ENCODE measurements at regions not wholly inside any gene's neighbourhood (a gene's known extent, or its start where the extent isn't known, plus 50 kb on each side); places are given as distances from the start of the nearest gene placed in this dataset.

DNA sequence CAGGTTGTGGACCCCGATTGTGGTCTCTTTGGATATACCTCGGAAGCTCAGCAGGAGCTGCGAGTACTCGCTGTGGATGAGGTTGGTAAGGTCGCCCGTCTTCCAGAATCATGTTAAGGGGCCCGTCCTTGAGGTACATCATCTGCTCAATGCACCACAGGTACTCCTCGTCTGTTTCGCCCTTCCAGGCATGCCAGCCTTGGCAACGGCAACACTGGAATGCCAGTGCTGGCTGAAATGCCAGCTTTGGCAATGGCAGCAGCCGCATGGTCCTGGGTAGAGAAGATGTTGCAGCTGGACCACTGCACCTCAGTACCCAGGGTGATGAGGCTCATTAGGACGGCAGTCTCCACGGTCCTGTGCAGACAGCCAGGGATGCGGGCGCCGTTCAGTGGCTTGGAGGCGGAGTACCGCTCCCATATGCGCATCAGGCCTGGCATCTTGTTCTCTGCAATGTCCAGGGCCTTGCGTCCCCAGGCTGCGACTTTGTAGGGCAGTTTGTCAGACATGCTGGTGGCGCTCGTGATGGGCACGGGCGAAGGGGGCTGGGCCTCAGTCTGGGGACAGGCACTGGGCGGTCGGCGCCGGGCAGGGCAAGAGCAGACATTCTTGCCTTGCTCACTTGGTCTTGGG lies 122.2 kb upstream of the NXPH2 start:
- dilution Hi-C loops (cut with MboI; ENCODE audit: extremely low pct_ligation_motif_present, low sequenced_read_pairs): no loop called here
- Histone ChIP-seq H3K9ac (replicated peaks; ENCODE audit: extremely low read depth, insufficient read depth, low read length) (no peak overlapping the region), H3K36me3 (ENCODE audit: control insufficient read depth in 2 of 2, extremely low read depth in 1 of 2, insufficient read depth in 2 of 2, low read length in 2 of 2) (no peaks in the 10 kb centered on the region), H3K27ac (ENCODE audit: insufficient read depth, low read depth, low read length) (no peak overlapping the region), H3K27me3 (ENCODE audit: control insufficient read depth in 2 of 2, insufficient read depth in 2 of 2, low read length in 2 of 2) (no peaks in the 10 kb centered on the region), H2AFZ (ENCODE audit: low read depth, low read length) (no peak overlapping the region), H3K4me2 (ENCODE audit: insufficient read depth, low read length) (no peak overlapping the region), H3K4me3 (replicated peaks in 1 of 3; ENCODE audit: insufficient read depth in 1 of 3, low read depth in 1 of 3, low read length in 3 of 3) (no peak overlapping the region), H3K9me3 (replicated peaks; ENCODE audit: control insufficient read depth, insufficient read depth, low read length) (no peaks in the 10 kb centered on the region), H3K4me1 (ENCODE audit: control insufficient read depth, extremely low read depth, insufficient read depth, low read length) (no peaks in the 10 kb centered on the region), H3K79me2 (ENCODE audit: control insufficient read depth, insufficient read depth, low read length) (no peaks in the 10 kb centered on the region), H3K9me1 (replicated peaks; ENCODE audit: control insufficient read depth, extremely low read depth, insufficient read depth, low read length) (no peaks in the 10 kb centered on the region), H4K20me1 (replicated peaks; ENCODE audit: control insufficient read depth, extremely low read depth, insufficient read depth, low read length) (no peaks in the 10 kb centered on the region)
- POLR2A ChIA-PET: no interaction called here
- intact Hi-C loops (cut with micrococcal nuclease): no loop called here
- FAIRE-seq (no peak), DNase-seq (ENCODE audit: low read depth, low spot score) (no peak)
- TF ChIP-seq, protein P1, sequence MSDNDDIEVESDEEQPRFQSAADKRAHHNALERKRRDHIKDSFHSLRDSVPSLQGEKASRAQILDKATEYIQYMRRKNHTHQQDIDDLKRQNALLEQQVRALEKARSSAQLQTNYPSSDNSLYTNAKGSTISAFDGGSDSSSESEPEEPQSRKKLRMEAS (IDR thresholded peaks at IDR 0.05; ENCODE audit: insufficient read depth, insufficient read length): no peak
- TF ChIP-seq POLR2A (IDR thresholded peaks at IDR 0.05; ENCODE audit: low read depth, low read length) (no peak), JUN (IDR thresholded peaks at IDR 0.05; ENCODE audit: borderline replicate concordance, insufficient read depth, insufficient read length, low read depth) (no peak), EZH2 (IDR thresholded peaks at IDR 0.05; ENCODE audit: borderline replicate concordance, low read depth, low read length, severe bottlenecking) (no peak), GATA2 (IDR thresholded peaks at IDR 0.05; ENCODE audit: insufficient read depth, insufficient read length, low read depth, low read length) (no peak), POLR2AphosphoS5 (IDR thresholded peaks at IDR 0.05; ENCODE audit: insufficient read depth, low read depth, low read length) (no peak), MYC (IDR thresholded peaks at IDR 0.05; ENCODE audit: low read depth, low read length) (no peak)
- TF ChIP-seq, protein P2, sequence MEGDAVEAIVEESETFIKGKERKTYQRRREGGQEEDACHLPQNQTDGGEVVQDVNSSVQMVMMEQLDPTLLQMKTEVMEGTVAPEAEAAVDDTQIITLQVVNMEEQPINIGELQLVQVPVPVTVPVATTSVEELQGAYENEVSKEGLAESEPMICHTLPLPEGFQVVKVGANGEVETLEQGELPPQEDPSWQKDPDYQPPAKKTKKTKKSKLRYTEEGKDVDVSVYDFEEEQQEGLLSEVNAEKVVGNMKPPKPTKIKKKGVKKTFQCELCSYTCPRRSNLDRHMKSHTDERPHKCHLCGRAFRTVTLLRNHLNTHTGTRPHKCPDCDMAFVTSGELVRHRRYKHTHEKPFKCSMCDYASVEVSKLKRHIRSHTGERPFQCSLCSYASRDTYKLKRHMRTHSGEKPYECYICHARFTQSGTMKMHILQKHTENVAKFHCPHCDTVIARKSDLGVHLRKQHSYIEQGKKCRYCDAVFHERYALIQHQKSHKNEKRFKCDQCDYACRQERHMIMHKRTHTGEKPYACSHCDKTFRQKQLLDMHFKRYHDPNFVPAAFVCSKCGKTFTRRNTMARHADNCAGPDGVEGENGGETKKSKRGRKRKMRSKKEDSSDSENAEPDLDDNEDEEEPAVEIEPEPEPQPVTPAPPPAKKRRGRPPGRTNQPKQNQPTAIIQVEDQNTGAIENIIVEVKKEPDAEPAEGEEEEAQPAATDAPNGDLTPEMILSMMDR (IDR thresholded peaks at IDR 0.05; ENCODE audit: extremely low read depth in 1 of 2, insufficient read depth in 1 of 2, low read depth in 1 of 2, low read length in 2 of 2): no peak
- CTCF ChIA-PET: no interaction called here
- no TSS peak for BruUV-seq (replicated peaks)
